Upper lobe of right lung (tissue), 1 donor: ENCODE measurements at regions not wholly inside any gene's neighbourhood (a gene's known extent, or its start where the extent isn't known, plus 50 kb on each side); places are given as distances from the start of the nearest gene placed in this dataset.

Experiments
- ATAC-seq: fragments of 200-7000 bp; cut with Tn5 transposase; one replicate; pipeline ENCODE4 v1.9.1; 2020; ENCODE audit warnings: mild to moderate bottlenecking, moderate library complexity
- DNase-seq: peaks from one replicate; pipeline ENCODE4 v3.0.0-alpha.2; 2020
- H3K27ac ChIP-seq: fragments of 200-600 bp; one replicate; pipeline ENCODE4 v1.8.0; 2022
- H3K27me3 ChIP-seq: fragments of 200-600 bp; one replicate; pipeline ENCODE4 v1.8.0; 2022; ENCODE audit warnings: mild to moderate bottlenecking
- H3K36me3 ChIP-seq: fragments of 200-600 bp; one replicate; pipeline ENCODE4 v1.8.0; 2022
- H3K4me1 ChIP-seq: fragments of 200-600 bp; one replicate; pipeline ENCODE4 v1.8.0; 2022
- H3K4me3 ChIP-seq: fragments of 200-600 bp; one replicate; pipeline ENCODE4 v1.8.0; 2022; ENCODE audit warnings: mild to moderate bottlenecking
- H3K9me3 ChIP-seq: fragments of 200-600 bp; one replicate; pipeline ENCODE4 v1.8.0; 2022
- CTCF ChIP-seq: fragments of 200-600 bp; IDR thresholded peaks from one replicate; pipeline ENCODE4 v1.8.0; 2022; ENCODE audit warnings: antibody characterized with exemption
- intact Hi-C: fragments of 100-400 bp; cut with DNase I; formaldehyde crosslinking; loops from one replicate; pipeline ENCODE4 v1.11.0; 2022
- donor health status: DM: no; HTN: yes; CAD: no; lungs with severe emphysema.

GRCh38 chr7:25500393-25500921 lies 272.2 kb upstream of the NPVF start:
- Histone ChIP-seq H3K4me3 (no peak overlapping the region), H3K36me3 (no peaks in the 10 kb centered on the region), H3K27me3 (no peaks in the 10 kb centered on the region), H3K4me1 (peaks cover 4% of the 10 kb centered on the region), H3K27ac (no peak overlapping the region), H3K9me3 (no peaks in the 10 kb centered on the region)
- DNase-seq (no peak), ATAC-seq (no peak)
- intact Hi-C loops: no loop called here
- no peak for TF ChIP-seq CTCF

GRCh38 chr7:25503306-25503705 lies 275.0 kb upstream of the NPVF start:
- intact Hi-C loops: no loop called here
- TF ChIP-seq CTCF: no peak
- H3K36me3 ChIP-seq: no peaks in the 10 kb centered on the region
- no peaks in the 10 kb centered on the region for H3K27me3 ChIP-seq
- DNase-seq (no peak), ATAC-seq (no peak)
- no peaks in the 10 kb centered on the region for H3K9me3 ChIP-seq
- no peak overlapping the region for H3K4me3 ChIP-seq
- no peak overlapping the region for H3K27ac ChIP-seq
- no peaks in the 10 kb centered on the region for H3K4me1 ChIP-seq

GRCh38 chr7:25512061-25512687 lies 283.9 kb upstream of the NPVF start:
- no peak overlapping the region for H3K4me3 ChIP-seq
- H3K27ac ChIP-seq: no peak overlapping the region
- DNase-seq (no peak), ATAC-seq (no peak)
- H3K4me1 ChIP-seq: no peaks in the 10 kb centered on the region
- TF ChIP-seq CTCF: no peak
- intact Hi-C loops: no loop called here
- no peaks in the 10 kb centered on the region for H3K27me3 ChIP-seq
- no peaks in the 10 kb centered on the region for H3K9me3 ChIP-seq
- H3K36me3 ChIP-seq: no peaks in the 10 kb centered on the region

GRCh38 chr7:25515633-25516275 lies 287.5 kb upstream of the NPVF start:
- Histone ChIP-seq H3K27me3 (no peaks in the 10 kb centered on the region), H3K27ac (no peak overlapping the region), H3K4me3 (no peak overlapping the region), H3K36me3 (no peaks in the 10 kb centered on the region), H3K9me3 (no peaks in the 10 kb centered on the region), H3K4me1 (no peaks in the 10 kb centered on the region)
- DNase-seq (no peak), ATAC-seq (no peak)
- intact Hi-C loops: no loop called here
- TF ChIP-seq CTCF: no peak

GRCh38 chr7:25517906-25518305 lies 289.6 kb upstream of the NPVF start:
- H3K4me3 ChIP-seq: no peak overlapping the region
- no peak for ATAC-seq
- no peaks in the 10 kb centered on the region for H3K36me3 ChIP-seq
- DNase-seq: no peak
- TF ChIP-seq CTCF: no peak
- no peaks in the 10 kb centered on the region for H3K27me3 ChIP-seq
- no peaks in the 10 kb centered on the region for H3K9me3 ChIP-seq
- H3K27ac ChIP-seq: no peak overlapping the region
- intact Hi-C loops: no loop called here
- no peaks in the 10 kb centered on the region for H3K4me1 ChIP-seq
